H1 (cell line): ENCODE measurements at regions not wholly inside any gene's neighbourhood (a gene's known extent, or its start where the extent isn't known, plus 50 kb on each side); places are given as distances from the start of the nearest gene placed in this dataset.

Source experiments
- CTCF ChIA-PET: fragments of 300-600 bp; sonication (Branson Sonifier 250); formaldehyde crosslinking; loops from one replicate; lab custom pipeline; 2021; ENCODE audit not compliant: partially characterized antibody; lab: Charles Lee
- POLR2A ChIA-PET: fragments of 300-600 bp; sonication (Branson Sonifier 250); formaldehyde crosslinking; loops from one replicate; lab custom pipeline; 2021; ENCODE audit warnings: inconsistent platforms; ENCODE audit not compliant: partially characterized antibody; lab: Charles Lee
- DNase-seq, 2 experiments: peaks; one replicate each; pipeline versions ENCODE4 v3.0.0 to v3.0.0-alpha.2; 2010 to 2022; ENCODE audit warnings: low spot score in 2 of 2, low read depth in 1 of 2, mixed read lengths in 1 of 2
- FAIRE-seq: peaks from 2 replicates; lab custom pipeline; 2011; peaks lifted over from hg19 to GRCh38; lab: Jason Lieb, UNC
- H2AFZ ChIP-seq: 2 replicates; pipeline ENCODE4 v1.8.1; 2012; ENCODE audit warnings: low read length, inconsistent platforms
- H2AK5ac ChIP-seq: 2 replicates; pipeline ENCODE4 v1.6.1; 2013; ENCODE audit warnings: low read depth, low read length
- H2BK120ac ChIP-seq: replicated peaks from 2 replicates; pipeline ENCODE3; 2013; ENCODE audit warnings: low read depth, low read length, inconsistent platforms
- H2BK12ac ChIP-seq: 2 replicates; pipeline ENCODE4 v1.6.1; 2013; ENCODE audit warnings: low read depth, low read length
- H2BK15ac ChIP-seq: 2 replicates; pipeline ENCODE4 v1.6.1; 2013; ENCODE audit warnings: low read length
- H2BK20ac ChIP-seq: 2 replicates; pipeline ENCODE4 v1.6.1; 2013; ENCODE audit warnings: low read length
- H2BK5ac ChIP-seq: 2 replicates; pipeline ENCODE4 v1.6.1; 2013; ENCODE audit warnings: low read depth, low read length
- H3K14ac ChIP-seq: 2 replicates; pipeline ENCODE4 v1.6.1; 2013; ENCODE audit warnings: inconsistent platforms; ENCODE audit not compliant: insufficient read length
- H3K18ac ChIP-seq: 2 replicates; pipeline ENCODE4 v1.6.1; 2013; ENCODE audit warnings: low read length; ENCODE audit errors: extremely low read depth
- H3K23ac ChIP-seq: 2 replicates; pipeline ENCODE4 v1.6.1; 2013; ENCODE audit warnings: inconsistent platforms; ENCODE audit not compliant: insufficient read length
- H3K23me2 ChIP-seq: 2 replicates; pipeline ENCODE4 v1.6.1; 2013; ENCODE audit warnings: low read depth, low read length
- H3K27ac ChIP-seq: 2 replicates; pipeline ENCODE4 v1.6.1; 2011; ENCODE audit warnings: low read depth, low read length, inconsistent platforms
- H3K27me3 ChIP-seq, 4 experiments: replicated peaks in 1 of 4; 1 replicate in 1 of 4; 2 replicates in 3 of 4; pipeline versions ENCODE4 v1.6.1 to v1.8.1; 2011 to 2013; ENCODE audit warnings: low read length in 3 of 4, mild to moderate bottlenecking in 3 of 4, inconsistent platforms in 2 of 4, mixed read lengths in 2 of 4, moderate library complexity in 1 of 4; ENCODE audit not compliant: control insufficient read depth in 3 of 4, insufficient read depth in 3 of 4; ENCODE audit errors: extremely low read depth in 1 of 4
- H3K36me3 ChIP-seq, 4 experiments: 2 replicates each; pipeline versions ENCODE4 v1.6.1 to v1.8.1; 2011 to 2013; ENCODE audit warnings: mild to moderate bottlenecking in 4 of 4, low read length in 3 of 4, moderate library complexity in 2 of 4, control low read depth in 1 of 4, inconsistent platforms in 1 of 4; ENCODE audit not compliant: insufficient read depth in 4 of 4, control insufficient read depth in 2 of 4
- H3K4ac ChIP-seq: replicated peaks from 2 replicates; pipeline ENCODE3; 2013; ENCODE audit warnings: low read length, low read depth, mixed read lengths, inconsistent platforms; ENCODE audit not compliant: insufficient read length
- H3K4me1 ChIP-seq, 4 experiments: replicated peaks in 1 of 4; 1 replicate in 1 of 4; 2 replicates in 3 of 4; pipeline versions ENCODE4 v1.6.1 to v1.8.1; 2011 to 2013; ENCODE audit warnings: low read length in 3 of 4, inconsistent platforms in 2 of 4, mixed read lengths in 1 of 4; ENCODE audit not compliant: insufficient read depth in 4 of 4, control insufficient read depth in 3 of 4
- H3K4me2 ChIP-seq, 2 experiments: 2 replicates each; pipeline versions ENCODE4 v1.6.1 to v1.8.1; 2011 to 2013; ENCODE audit warnings: low read depth in 2 of 2, low read length in 2 of 2, control low read depth in 1 of 2, inconsistent platforms in 1 of 2, mild to moderate bottlenecking in 1 of 2; ENCODE audit not compliant: insufficient read depth in 1 of 2
- H3K4me3 ChIP-seq, 4 experiments: fragments of 200-600, 300-600 bp in 1 of 4; sonication (generic), shearing (Covaris generic), sonication (Bioruptor Twin) in 1 of 4; 2 replicates each; pipeline versions ENCODE4 v1.5.1 to v1.8.1; 2011 to 2016; ENCODE audit warnings: low read length in 4 of 4, low read depth in 3 of 4, control low read depth in 2 of 4, inconsistent platforms in 2 of 4, mild to moderate bottlenecking in 2 of 4, mixed read lengths in 1 of 4, moderate library complexity in 1 of 4; ENCODE audit not compliant: insufficient read depth in 2 of 4; ENCODE audit errors: extremely low read depth in 1 of 4
- H3K56ac ChIP-seq: replicated peaks from 2 replicates; pipeline ENCODE3; 2013; ENCODE audit warnings: low read depth, mild to moderate bottlenecking, mixed read lengths, low read length, inconsistent platforms; ENCODE audit not compliant: insufficient read length
- H3K79me1 ChIP-seq: 2 replicates; pipeline ENCODE4 v1.6.1; 2013; ENCODE audit warnings: low read depth, low read length, control low read depth
- H3K79me2 ChIP-seq, 2 experiments: 2 replicates each; pipeline versions ENCODE4 v1.6.1 to v1.8.1; 2012 to 2013; ENCODE audit warnings: low read length in 2 of 2, mild to moderate bottlenecking in 2 of 2, inconsistent platforms in 1 of 2; ENCODE audit not compliant: insufficient read depth in 2 of 2, control insufficient read depth in 1 of 2
- H3K9ac ChIP-seq, 4 experiments: replicated peaks in 1 of 4; 1 replicate in 1 of 4; 2 replicates in 3 of 4; pipeline versions ENCODE4 v1.6.1 to v1.8.1; 2011 to 2013; ENCODE audit warnings: low read depth in 3 of 4, low read length in 3 of 4, control low read depth in 2 of 4, mild to moderate bottlenecking in 2 of 4, moderate library complexity in 2 of 4, inconsistent platforms in 1 of 4; ENCODE audit errors: extremely low read depth in 1 of 4
- H3K9me3 ChIP-seq, 2 experiments: 2 replicates each; pipeline versions ENCODE4 v1.6.1 to v1.8.1; 2012 to 2013; ENCODE audit warnings: mild to moderate bottlenecking in 2 of 2, moderate library complexity in 2 of 2, control low read depth in 1 of 2, inconsistent platforms in 1 of 2, low read depth in 1 of 2, low read length in 1 of 2, mixed read lengths in 1 of 2; ENCODE audit not compliant: insufficient read depth in 2 of 2
- H4K20me1 ChIP-seq, 2 experiments: replicated peaks in 1 of 2; 2 replicates each; pipeline versions ENCODE3 to v1.8.1; 2011 to 2013; ENCODE audit warnings: inconsistent platforms in 2 of 2, low read length in 2 of 2, mild to moderate bottlenecking in 1 of 2; ENCODE audit not compliant: insufficient read depth in 2 of 2, control insufficient read depth in 1 of 2
- H4K5ac ChIP-seq: 2 replicates; pipeline ENCODE4 v1.6.1; 2013; ENCODE audit warnings: low read length, low read depth, mixed read lengths, inconsistent platforms; ENCODE audit not compliant: insufficient read length
- H4K8ac ChIP-seq: 2 replicates; pipeline ENCODE4 v1.8.0; 2013; ENCODE audit warnings: mild to moderate bottlenecking, moderate library complexity, low read length, inconsistent platforms; ENCODE audit not compliant: insufficient read depth; ENCODE audit errors: extremely low read depth
- H4K91ac ChIP-seq: replicated peaks from 2 replicates; pipeline ENCODE3; 2013; ENCODE audit warnings: low read length, mixed read lengths, inconsistent platforms; ENCODE audit not compliant: insufficient read length
- GABPA ChIP-seq: IDR thresholded peaks from 2 replicates; pipeline ENCODE4 v1.6.1; 2011; ENCODE audit warnings: mild to moderate bottlenecking, low read length, moderate library complexity, borderline replicate concordance; ENCODE audit not compliant: insufficient read depth
- RAD21 ChIP-seq, 2 experiments: IDR thresholded peaks in 1 of 2; conservative IDR thresholded peaks in 1 of 2; 2 replicates each; pipeline ENCODE4 v1.6.1; 2011; ENCODE audit warnings: low read depth in 2 of 2, low read length in 2 of 2, improper control_type of control experiment in 1 of 2, inconsistent platforms in 1 of 2, mild to moderate bottlenecking in 1 of 2, moderate library complexity in 1 of 2
- whole genome bisulfite sequencing, 2 experiments: shearing (Covaris generic) in 1 of 2; methylation state at CpG; one replicate each; pipeline versions ENCODE4 v1.1.6 to v1.1.7; 2013 to 2015; ENCODE audit warnings: low lambda C conversion rate in 2 of 2, mixed read lengths in 2 of 2, inconsistent platforms in 1 of 2, low coverage in 1 of 2, missing lambda C conversion rate in 1 of 2; ENCODE audit not compliant: insufficient replicate concordance in 2 of 2, insufficient coverage in 1 of 2, insufficient read length in 1 of 2; ENCODE audit errors: extremely low coverage in 1 of 2, missing lambda C conversion rate in 1 of 2; 5-methylcytosine and 5-hydroxymethylcytosine counted together
- TF ChIP-seq, protein P1 (sequence below): IDR thresholded peaks from 2 replicates; pipeline ENCODE4 v1.6.1; 2012; ENCODE audit warnings: low read length, inconsistent platforms
- TF ChIP-seq, protein P2 (sequence below), 3 experiments: IDR thresholded peaks; 1 replicate in 2 of 3; 2 replicates in 1 of 3; pipeline versions ENCODE4 v1.5.1 to v1.6.1; 2011; ENCODE audit warnings: low read length in 3 of 3, mild to moderate bottlenecking in 3 of 3, inconsistent platforms in 2 of 3, low read depth in 1 of 3, moderate library complexity in 1 of 3; ENCODE audit not compliant: insufficient read depth in 1 of 3; ENCODE audit errors: control extremely low read depth in 1 of 3

DNA sequence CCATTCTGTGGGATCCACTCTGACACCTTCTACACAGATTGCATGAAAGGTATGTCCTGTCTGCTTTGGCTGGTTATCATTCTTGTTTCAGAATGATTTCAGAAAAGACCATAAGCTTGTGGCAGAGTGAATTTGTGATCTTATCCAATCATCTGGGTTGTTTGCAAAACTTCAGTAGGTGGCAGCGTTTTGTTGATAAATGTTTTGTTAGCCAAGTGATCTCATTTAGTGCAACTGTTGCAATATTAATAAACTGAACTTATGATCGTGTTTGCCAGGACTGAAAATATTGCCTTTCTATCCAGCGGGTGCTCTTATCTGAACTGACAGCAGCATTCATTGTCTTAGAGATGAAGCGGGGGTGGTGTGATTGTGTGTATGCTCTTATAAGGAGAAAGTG is 613.2 kb upstream of the NOX3 start:
- POLR2A ChIA-PET, result no interaction called here
- H2BK12ac ChIP-seq, result no peak overlapping the region
- H3K9me3 ChIP-seq, result no peaks in the 10 kb centered on the region
- DNase-seq, result no peak
- FAIRE-seq, result peak; percentile 74
- no peak overlapping the region for H2AK5ac ChIP-seq
- no peaks in the 10 kb centered on the region for H3K4me1 ChIP-seq
- H3K23me2 ChIP-seq, result no peaks in the 10 kb centered on the region
- H3K27ac ChIP-seq, result no peak overlapping the region
- no peak overlapping the region for H2BK20ac ChIP-seq
- TF ChIP-seq GABPA (no peak), RAD21 (IDR thresholded peaks at IDR 0.05 in 1 of 2, conservative IDR thresholded peaks at IDR 0.05 in 1 of 2; ENCODE audit: low read depth in 2 of 2, low read length in 2 of 2) (peak; percentile 27 to 37; a peak in 3 of 4 replicates)
- TF ChIP-seq, protein P1, sequence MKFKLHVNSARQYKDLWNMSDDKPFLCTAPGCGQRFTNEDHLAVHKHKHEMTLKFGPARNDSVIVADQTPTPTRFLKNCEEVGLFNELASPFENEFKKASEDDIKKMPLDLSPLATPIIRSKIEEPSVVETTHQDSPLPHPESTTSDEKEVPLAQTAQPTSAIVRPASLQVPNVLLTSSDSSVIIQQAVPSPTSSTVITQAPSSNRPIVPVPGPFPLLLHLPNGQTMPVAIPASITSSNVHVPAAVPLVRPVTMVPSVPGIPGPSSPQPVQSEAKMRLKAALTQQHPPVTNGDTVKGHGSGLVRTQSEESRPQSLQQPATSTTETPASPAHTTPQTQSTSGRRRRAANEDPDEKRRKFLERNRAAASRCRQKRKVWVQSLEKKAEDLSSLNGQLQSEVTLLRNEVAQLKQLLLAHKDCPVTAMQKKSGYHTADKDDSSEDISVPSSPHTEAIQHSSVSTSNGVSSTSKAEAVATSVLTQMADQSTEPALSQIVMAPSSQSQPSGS, result no peak
- TF ChIP-seq, protein P2, sequence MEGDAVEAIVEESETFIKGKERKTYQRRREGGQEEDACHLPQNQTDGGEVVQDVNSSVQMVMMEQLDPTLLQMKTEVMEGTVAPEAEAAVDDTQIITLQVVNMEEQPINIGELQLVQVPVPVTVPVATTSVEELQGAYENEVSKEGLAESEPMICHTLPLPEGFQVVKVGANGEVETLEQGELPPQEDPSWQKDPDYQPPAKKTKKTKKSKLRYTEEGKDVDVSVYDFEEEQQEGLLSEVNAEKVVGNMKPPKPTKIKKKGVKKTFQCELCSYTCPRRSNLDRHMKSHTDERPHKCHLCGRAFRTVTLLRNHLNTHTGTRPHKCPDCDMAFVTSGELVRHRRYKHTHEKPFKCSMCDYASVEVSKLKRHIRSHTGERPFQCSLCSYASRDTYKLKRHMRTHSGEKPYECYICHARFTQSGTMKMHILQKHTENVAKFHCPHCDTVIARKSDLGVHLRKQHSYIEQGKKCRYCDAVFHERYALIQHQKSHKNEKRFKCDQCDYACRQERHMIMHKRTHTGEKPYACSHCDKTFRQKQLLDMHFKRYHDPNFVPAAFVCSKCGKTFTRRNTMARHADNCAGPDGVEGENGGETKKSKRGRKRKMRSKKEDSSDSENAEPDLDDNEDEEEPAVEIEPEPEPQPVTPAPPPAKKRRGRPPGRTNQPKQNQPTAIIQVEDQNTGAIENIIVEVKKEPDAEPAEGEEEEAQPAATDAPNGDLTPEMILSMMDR (IDR thresholded peaks at IDR 0.05; ENCODE audit: control extremely low read depth in 1 of 3, insufficient read depth in 1 of 3, low read depth in 1 of 3, low read length in 3 of 3), result peak in 1 of 3 experiments; percentile 2; a peak in 2 of 4 replicates
- TF ChIP-seq, all 59 proteins: peak for 2
- Histone ChIP-seq H3K18ac (no peak overlapping the region), H4K20me1 (no peaks in the 10 kb centered on the region), H3K23ac (no peak overlapping the region), H2BK15ac (no peak overlapping the region), H2BK120ac (no peak overlapping the region), H3K4me3 (no peak overlapping the region), H3K36me3 (no peaks in the 10 kb centered on the region), H2BK5ac (0 out of 2 replicates have a peak overlapping the region, but pooled peaks have one; percentile 46), H3K79me1 (no peaks in the 10 kb centered on the region), H2AFZ (no peak overlapping the region), H4K91ac (no peak overlapping the region), H4K8ac (no peak overlapping the region), H3K79me2 (no peaks in the 10 kb centered on the region), H4K5ac (no peak overlapping the region), H3K14ac (no peak overlapping the region), H3K4me2 (no peak overlapping the region), H3K4ac (no peak overlapping the region), H3K27me3 (no peaks in the 10 kb centered on the region), H3K9ac (no peak overlapping the region), H3K56ac (no peak overlapping the region)
- 94% methylated on average over 4 of the region's 4 CpGs; no CpG with 5 or more reads in 1 of the 2 experiments for WGBS, 2 experiments
- CTCF ChIA-PET, result interaction anchor here (1.0 to 2.3 kb wide), 4 partner anchors 9 to 291 kb away, joined by 3 to 8 read pairs (median 4); no protein-coding TSS in a partner anchor
